Activated naive CD4-positive, alpha-beta T cell treated with anti-CD3 and anti-CD28 coated beads, Interleukin-2, amount 10 ng/mL, durations not matched to agents 7 days and 5 days (primary cell): ENCODE measurements at regions not wholly inside any gene's neighbourhood (a gene's known extent, or its start where the extent isn't known, plus 50 kb on each side); places are given as distances from the start of the nearest gene placed in this dataset.

Source experiments
- CTCF ChIA-PET: fragments of 350-600 bp; sonication (Branson Sonifier 250); formaldehyde crosslinking; loops from one replicate; lab custom pipeline; 2021; ENCODE audit warnings: antibody characterized with exemption; lab: Charles Lee
- DNase-seq: peaks from one replicate; pipeline ENCODE4 v3.0.0-alpha.2; 2020
- H3K27ac Mint-ChIP-seq: one replicate; pipeline ENCODE4 v1.8.0; 2021; ENCODE audit warnings: mild to moderate bottlenecking, moderate library complexity, mixed read lengths
- H3K27me3 Mint-ChIP-seq: one replicate; pipeline ENCODE4 v1.8.0; 2021; ENCODE audit warnings: mild to moderate bottlenecking, mixed read lengths
- H3K36me3 Mint-ChIP-seq: one replicate; pipeline ENCODE4 v1.8.0; 2021; ENCODE audit warnings: mixed read lengths
- H3K4me1 Mint-ChIP-seq: one replicate; pipeline ENCODE4 v1.8.0; 2021; ENCODE audit warnings: mixed read lengths
- H3K4me3 Mint-ChIP-seq: one replicate; pipeline ENCODE4 v1.8.0; 2021; ENCODE audit warnings: mild to moderate bottlenecking, moderate library complexity, mixed read lengths
- H3K9me3 Mint-ChIP-seq: one replicate; pipeline ENCODE4 v1.8.0; 2021; ENCODE audit warnings: mixed read lengths

DNA sequence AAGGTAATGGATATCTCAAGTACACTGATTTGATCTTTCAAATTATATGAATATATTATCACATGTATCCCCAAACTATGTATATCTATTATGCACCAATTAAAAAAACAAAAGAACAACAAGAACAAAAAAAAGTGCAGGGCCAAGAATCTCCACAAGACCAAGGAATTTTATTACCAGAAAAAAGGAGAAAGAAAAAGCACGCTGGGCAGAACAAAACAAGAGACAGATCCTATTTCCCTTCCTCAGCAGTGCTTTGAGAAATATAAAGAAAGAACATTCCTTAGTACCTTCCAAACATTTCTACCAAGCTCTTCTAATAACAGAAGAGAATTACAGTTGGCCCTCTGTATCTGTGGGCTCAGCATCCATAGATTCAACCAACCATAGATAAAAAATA, 144.7 kb upstream of the CREB1 start:
- peaks cover 1% of the 10 kb centered on the region for H3K36me3 Mint-ChIP-seq
- H3K4me1 Mint-ChIP-seq, result no peaks in the 10 kb centered on the region
- no peak overlapping the region for H3K27ac Mint-ChIP-seq

DNA sequence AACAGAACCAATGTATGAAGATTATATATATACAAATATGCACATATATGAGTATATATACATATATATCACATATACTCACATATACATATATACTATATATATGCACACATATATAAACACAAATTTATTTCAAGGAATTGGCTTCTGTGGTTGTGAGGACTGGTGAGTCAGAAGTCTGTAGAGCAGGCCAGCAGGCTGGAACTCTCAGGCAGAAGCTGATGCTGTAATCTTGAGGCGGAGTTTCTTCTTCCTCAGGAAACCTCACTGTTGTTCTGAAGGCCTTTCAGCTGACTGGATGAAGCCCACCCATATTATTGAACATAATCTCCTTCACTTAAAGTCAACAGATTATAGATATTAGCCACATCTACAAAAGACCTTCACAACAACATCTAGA, 143.9 kb upstream of the CREB1 start:
- CTCF ChIA-PET, result no interaction called here
- no peaks in the 10 kb centered on the region for H3K27me3 Mint-ChIP-seq
- H3K36me3 Mint-ChIP-seq, result no peaks in the 10 kb centered on the region
- no peak overlapping the region for H3K27ac Mint-ChIP-seq
- no peak overlapping the region for H3K4me3 Mint-ChIP-seq
- peaks cover 6% of the 10 kb centered on the region for H3K9me3 Mint-ChIP-seq
- H3K4me1 Mint-ChIP-seq, result no peaks in the 10 kb centered on the region
- no peak for DNase-seq

More for the DNA sequence above, 144.7 kb upstream of the CREB1 start:
- Mint-ChIP-seq H3K9me3 (peaks cover 8% of the 10 kb centered on the region), H3K27me3 (no peaks in the 10 kb centered on the region), H3K4me3 (no peak overlapping the region)
- CTCF ChIA-PET, result interaction anchor here (0.7 kb wide), 1 partner anchor 486 kb away, joined by 3 read pairs; no protein-coding TSS in a partner anchor
- DNase-seq, result no peak

DNA sequence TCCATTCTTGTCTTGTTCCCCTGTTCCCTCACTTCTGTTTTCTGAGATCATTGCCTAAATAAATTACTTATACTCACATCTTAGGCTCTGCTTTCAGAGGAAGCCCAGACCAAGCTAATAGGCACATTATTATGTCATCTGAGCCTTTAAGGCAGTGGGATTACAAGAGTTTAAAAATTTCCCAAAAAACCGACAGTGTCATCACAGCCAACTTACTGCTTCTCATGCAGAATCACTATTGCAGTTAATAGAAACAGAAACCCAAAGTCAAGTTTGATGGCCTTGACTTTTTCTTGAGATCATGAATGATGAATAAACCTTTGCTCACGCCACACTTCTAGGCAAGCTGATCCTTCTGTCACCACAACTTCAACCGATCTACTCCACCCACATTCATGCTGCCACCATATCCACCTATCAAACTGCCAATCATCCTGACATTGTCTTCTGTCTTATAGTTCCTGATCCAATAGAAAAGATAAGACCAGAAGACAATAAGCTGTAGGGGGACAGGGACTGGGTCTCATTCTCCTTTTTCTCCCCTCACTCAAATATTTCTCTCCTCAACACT, 142.7 kb upstream of the CREB1 start:
- CTCF ChIA-PET, result no interaction called here
- Mint-ChIP-seq H3K4me3 (no peak overlapping the region), H3K4me1 (no peaks in the 10 kb centered on the region), H3K36me3 (no peaks in the 10 kb centered on the region), H3K9me3 (peaks cover 3% of the 10 kb centered on the region), H3K27me3 (peaks cover 4% of the 10 kb centered on the region), H3K27ac (no peak overlapping the region)
- no peak for DNase-seq

GRCh38 chr2:207390302-207391095, 139.3 kb upstream of the CREB1 start:
- no peak for DNase-seq
- H3K27ac Mint-ChIP-seq, result no peak overlapping the region
- no peaks in the 10 kb centered on the region for H3K9me3 Mint-ChIP-seq
- no peak overlapping the region for H3K4me3 Mint-ChIP-seq
- no peaks in the 10 kb centered on the region for H3K36me3 Mint-ChIP-seq
- CTCF ChIA-PET, result interaction anchor here (1.6 kb wide), 1 partner anchor 107 kb away, joined by 3 read pairs; no protein-coding TSS in a partner anchor
- H3K27me3 Mint-ChIP-seq, result peaks cover 4% of the 10 kb centered on the region
- H3K4me1 Mint-ChIP-seq, result no peaks in the 10 kb centered on the region

GRCh38 chr2:207394203-207394781, 135.5 kb upstream of the CREB1 start:
- CTCF ChIA-PET, result no interaction called here
- Mint-ChIP-seq H3K9me3 (no peaks in the 10 kb centered on the region), H3K27me3 (peaks cover 9% of the 10 kb centered on the region), H3K4me3 (no peak overlapping the region), H3K4me1 (no peaks in the 10 kb centered on the region), H3K27ac (no peak overlapping the region), H3K36me3 (no peaks in the 10 kb centered on the region)
- no peak for DNase-seq

GRCh38 chr2:207394812-207395534, 134.8 kb upstream of the CREB1 start:
- no peak overlapping the region for H3K27ac Mint-ChIP-seq
- CTCF ChIA-PET, result interaction anchor here (0.8 kb wide), 1 partner anchor 14 kb away, joined by 3 read pairs; no protein-coding TSS in a partner anchor
- peaks cover 9% of the 10 kb centered on the region for H3K27me3 Mint-ChIP-seq
- H3K4me3 Mint-ChIP-seq, result no peak overlapping the region
- H3K9me3 Mint-ChIP-seq, result no peaks in the 10 kb centered on the region
- H3K4me1 Mint-ChIP-seq, result no peaks in the 10 kb centered on the region
- DNase-seq, result peak; percentile 24
- no peaks in the 10 kb centered on the region for H3K36me3 Mint-ChIP-seq

DNA sequence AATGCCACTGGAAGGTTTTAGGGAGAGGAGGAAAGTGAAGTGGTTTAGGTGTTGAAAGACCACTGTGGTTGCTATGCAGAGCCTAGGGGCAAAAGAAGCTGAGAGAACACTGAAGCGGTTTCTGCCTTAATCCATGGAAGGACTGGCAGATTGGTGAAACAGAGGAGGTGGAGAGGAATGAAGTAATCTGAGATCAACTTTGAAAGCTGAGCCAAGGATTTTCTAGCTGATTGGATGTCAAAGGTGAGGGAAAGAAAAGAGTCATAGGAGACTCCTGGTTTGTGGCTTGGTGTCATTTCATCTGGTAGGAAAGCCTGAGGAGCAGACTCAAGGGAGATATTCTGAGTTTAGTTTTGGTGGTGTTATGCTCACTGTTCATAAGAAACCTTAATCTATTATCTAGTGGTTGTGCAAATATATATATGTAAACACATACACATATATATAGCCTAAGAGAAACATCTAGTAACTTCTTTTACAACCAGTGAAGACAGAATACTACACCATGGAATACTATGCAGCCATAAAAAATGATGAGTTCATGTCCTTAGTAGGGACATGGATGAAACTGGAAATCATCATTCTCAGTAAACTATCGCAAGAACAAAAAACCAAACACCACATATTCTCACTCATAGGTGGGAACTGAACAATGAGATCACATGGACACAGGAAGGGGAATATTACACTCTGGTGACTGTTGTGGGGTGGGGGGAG, 134.1 kb upstream of the CREB1 start:
- CTCF ChIA-PET, result interaction anchor here (0.8 kb wide), 1 partner anchor 13 kb away, joined by 3 read pairs; no protein-coding TSS in a partner anchor
- H3K27ac Mint-ChIP-seq, result no peak overlapping the region
- no peaks in the 10 kb centered on the region for H3K4me1 Mint-ChIP-seq
- H3K36me3 Mint-ChIP-seq, result no peaks in the 10 kb centered on the region
- H3K27me3 Mint-ChIP-seq, result peaks cover 9% of the 10 kb centered on the region
- no peak overlapping the region for H3K4me3 Mint-ChIP-seq
- H3K9me3 Mint-ChIP-seq, result no peaks in the 10 kb centered on the region
- no peak for DNase-seq

- Mint-ChIP-seq H3K27ac (no peak overlapping the region), H3K36me3 (no peaks in the 10 kb centered on the region), H3K4me3 (no peak overlapping the region), H3K9me3 (no peaks in the 10 kb centered on the region), H3K4me1 (no peaks in the 10 kb centered on the region), H3K27me3 (peaks cover 5% of the 10 kb centered on the region)
- CTCF ChIA-PET, result no interaction called here
- no peak for DNase-seq
Measured at GRCh38 chr2:207397917-207398655, 131.7 kb upstream of the CREB1 start.

GRCh38 chr2:207399301-207399700, 130.5 kb upstream of the CREB1 start:
- Mint-ChIP-seq H3K9me3 (no peaks in the 10 kb centered on the region), H3K27me3 (peaks cover 5% of the 10 kb centered on the region), H3K4me1 (no peaks in the 10 kb centered on the region), H3K4me3 (no peak overlapping the region), H3K27ac (no peak overlapping the region), H3K36me3 (no peaks in the 10 kb centered on the region)
- DNase-seq, result no peak
- CTCF ChIA-PET, result no interaction called here

GRCh38 chr2:207401338-207401737, 128.4 kb upstream of the CREB1 start:
- DNase-seq, result no peak
- H3K27ac Mint-ChIP-seq, result no peak overlapping the region
- H3K27me3 Mint-ChIP-seq, result peaks cover 5% of the 10 kb centered on the region
- no peaks in the 10 kb centered on the region for H3K36me3 Mint-ChIP-seq
- H3K9me3 Mint-ChIP-seq, result no peaks in the 10 kb centered on the region
- no peak overlapping the region for H3K4me3 Mint-ChIP-seq
- CTCF ChIA-PET, result no interaction called here
- H3K4me1 Mint-ChIP-seq, result no peaks in the 10 kb centered on the region

GRCh38 chr2:207403141-207403540, 126.6 kb upstream of the CREB1 start:
- Mint-ChIP-seq H3K36me3 (no peaks in the 10 kb centered on the region), H3K4me1 (no peaks in the 10 kb centered on the region), H3K4me3 (no peak overlapping the region), H3K27ac (no peak overlapping the region), H3K9me3 (no peaks in the 10 kb centered on the region), H3K27me3 (no peaks in the 10 kb centered on the region)
- no peak for DNase-seq
- CTCF ChIA-PET, result interaction anchor here (0.7 kb wide), 1 partner anchor 32 kb away, joined by 3 read pairs; no protein-coding TSS in a partner anchor

GRCh38 chr2:207403950-207404349, 125.8 kb upstream of the CREB1 start:
- Mint-ChIP-seq H3K4me3 (no peak overlapping the region), H3K27ac (no peak overlapping the region), H3K36me3 (no peaks in the 10 kb centered on the region), H3K9me3 (no peaks in the 10 kb centered on the region), H3K27me3 (no peaks in the 10 kb centered on the region), H3K4me1 (no peaks in the 10 kb centered on the region)
- DNase-seq, result no peak
- CTCF ChIA-PET, result no interaction called here

DNA sequence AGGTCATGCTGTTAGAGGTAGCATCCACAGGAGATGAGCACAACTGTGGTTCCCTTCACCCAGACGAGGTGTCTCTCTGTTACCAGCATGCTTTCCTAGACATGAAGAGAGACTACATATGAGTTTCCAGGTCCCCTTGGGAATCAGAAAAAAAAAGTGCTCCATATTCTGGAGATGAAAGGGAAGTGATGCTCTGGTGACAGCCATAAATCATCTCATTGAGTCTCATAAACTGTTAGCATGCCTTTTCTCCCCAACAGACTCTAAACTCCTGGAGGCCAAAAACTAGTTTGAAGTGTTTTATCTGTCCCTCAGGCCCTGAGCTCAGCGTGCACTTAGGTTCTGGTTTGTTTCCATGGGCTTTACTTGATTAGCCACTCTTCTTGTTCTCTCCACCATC, 124.6 kb upstream of the CREB1 start:
- Mint-ChIP-seq H3K27me3 (no peaks in the 10 kb centered on the region), H3K9me3 (no peaks in the 10 kb centered on the region), H3K4me3 (no peak overlapping the region), H3K27ac (no peak overlapping the region), H3K4me1 (no peaks in the 10 kb centered on the region), H3K36me3 (no peaks in the 10 kb centered on the region)
- CTCF ChIA-PET, result no interaction called here
- no peak for DNase-seq
